HG03060 (cell line): ENCODE measurements at regions not wholly inside any gene's neighbourhood (a gene's known extent, or its start where the extent isn't known, plus 50 kb on each side); places are given as distances from the start of the nearest gene placed in this dataset.

Experiments
- ATAC-seq: cut with Tn5 transposase; IDR thresholded peaks from one replicate; pipeline ENCODE4 v1.9.1; 2021; ENCODE audit warnings: low read depth, moderate number of reproducible peaks; ENCODE audit not compliant: unreplicated experiment

- no peak for ATAC-seq
These were observed 98.5 kb upstream of the RUNX3 start for GRCh38 chr1:25028587-25028906.

GRCh38 chr1:25027822-25028586 is 97.9 kb upstream of the RUNX3 start:
- ATAC-seq, result no peak

- no peak for ATAC-seq
These were observed 96.8 kb upstream of the RUNX3 start for GRCh38 chr1:25026730-25027450.

GRCh38 chr1:25026304-25026703 is 96.2 kb upstream of the RUNX3 start:
- ATAC-seq, result no peak

- ATAC-seq, result no peak
These were observed 94.7 kb upstream of the RUNX3 start for GRCh38 chr1:25024615-25025350.

- no peak for ATAC-seq
These were observed 93.8 kb upstream of the RUNX3 start for GRCh38 chr1:25023826-25024225.

- no peak for ATAC-seq
These were observed 93.1 kb upstream of the RUNX3 start for GRCh38 chr1:25023190-25023578.

- ATAC-seq, result peak; percentile 61
These were observed 92.5 kb upstream of the RUNX3 start for GRCh38 chr1:25022361-25023189.

- ATAC-seq, result no peak
These were observed 91.6 kb upstream of the RUNX3 start for GRCh38 chr1:25021591-25022215.

- ATAC-seq, result no peak
These were observed 90.9 kb upstream of the RUNX3 start for GRCh38 chr1:25020851-25021590.

GRCh38 chr1:25020173-25020845 is 90.2 kb upstream of the RUNX3 start:
- ATAC-seq, result no peak

GRCh38 chr1:25019337-25020172 is 89.5 kb upstream of the RUNX3 start:
- peak; percentile 25 for ATAC-seq

GRCh38 chr1:25018943-25019336 is 88.9 kb upstream of the RUNX3 start:
- no peak for ATAC-seq

GRCh38 chr1:25018110-25018735 is 88.1 kb upstream of the RUNX3 start:
- ATAC-seq, result no peak

GRCh38 chr1:25017436-25018109 is 87.5 kb upstream of the RUNX3 start:
- ATAC-seq, result no peak

GRCh38 chr1:25012966-25013962 is 83.2 kb upstream of the RUNX3 start:
- no peak for ATAC-seq
